Fibroblast of lung (primary cell): ENCODE measurements at regions not wholly inside any gene's neighbourhood (a gene's known extent, or its start where the extent isn't known, plus 50 kb on each side); places are given as distances from the start of the nearest gene placed in this dataset.

ENCODE experiments used
- EZH2 ChIP-seq: IDR thresholded peaks from 2 replicates; pipeline ENCODE4 v1.5.1; 2012; ENCODE audit warnings: low read length, control low read depth, mild to moderate bottlenecking; ENCODE audit errors: missing control alignments
- TF ChIP-seq, protein P1 (sequence below), 2 donors: IDR thresholded peaks in 1 of 2; conservative IDR thresholded peaks in 1 of 2; 1 replicate in 1 of 2; 2 replicates in 1 of 2; pipeline ENCODE4 v1.5.1; 2011 to 2012; ENCODE audit warnings: low read length in 2 of 2, control low read depth in 1 of 2, inconsistent platforms in 1 of 2, low read depth in 1 of 2, mild to moderate bottlenecking in 1 of 2

DNA sequence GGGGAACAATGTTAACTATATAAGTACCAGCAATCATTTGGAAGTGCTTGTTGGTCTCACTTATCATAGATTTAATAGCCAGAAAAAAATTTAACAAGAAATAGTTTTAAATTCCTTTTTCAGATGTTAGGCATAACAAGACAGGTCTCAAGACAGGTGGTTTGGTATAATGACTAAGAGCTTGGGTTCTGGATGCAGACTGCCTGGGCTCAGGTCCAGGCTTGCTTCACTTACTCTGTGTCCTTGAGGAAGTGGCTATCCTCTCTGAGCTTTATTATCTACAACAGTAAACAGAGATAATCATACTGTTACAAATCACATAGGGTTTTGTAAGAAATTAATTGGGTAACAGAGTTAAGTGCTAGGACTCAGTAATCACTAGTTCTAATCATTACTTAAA lies 338.0 kb upstream of the FLRT2 start:
- TF ChIP-seq, protein P1, sequence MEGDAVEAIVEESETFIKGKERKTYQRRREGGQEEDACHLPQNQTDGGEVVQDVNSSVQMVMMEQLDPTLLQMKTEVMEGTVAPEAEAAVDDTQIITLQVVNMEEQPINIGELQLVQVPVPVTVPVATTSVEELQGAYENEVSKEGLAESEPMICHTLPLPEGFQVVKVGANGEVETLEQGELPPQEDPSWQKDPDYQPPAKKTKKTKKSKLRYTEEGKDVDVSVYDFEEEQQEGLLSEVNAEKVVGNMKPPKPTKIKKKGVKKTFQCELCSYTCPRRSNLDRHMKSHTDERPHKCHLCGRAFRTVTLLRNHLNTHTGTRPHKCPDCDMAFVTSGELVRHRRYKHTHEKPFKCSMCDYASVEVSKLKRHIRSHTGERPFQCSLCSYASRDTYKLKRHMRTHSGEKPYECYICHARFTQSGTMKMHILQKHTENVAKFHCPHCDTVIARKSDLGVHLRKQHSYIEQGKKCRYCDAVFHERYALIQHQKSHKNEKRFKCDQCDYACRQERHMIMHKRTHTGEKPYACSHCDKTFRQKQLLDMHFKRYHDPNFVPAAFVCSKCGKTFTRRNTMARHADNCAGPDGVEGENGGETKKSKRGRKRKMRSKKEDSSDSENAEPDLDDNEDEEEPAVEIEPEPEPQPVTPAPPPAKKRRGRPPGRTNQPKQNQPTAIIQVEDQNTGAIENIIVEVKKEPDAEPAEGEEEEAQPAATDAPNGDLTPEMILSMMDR (conservative IDR thresholded peaks at IDR 0.05 in 1 of 2, IDR thresholded peaks at IDR 0.05 in 1 of 2; ENCODE audit: low read depth in 1 of 2, low read length in 2 of 2) = no peak
- TF ChIP-seq EZH2 = no peak
